GM19438 (cell line): ENCODE measurements at regions not wholly inside any gene's neighbourhood (a gene's known extent, or its start where the extent isn't known, plus 50 kb on each side); places are given as distances from the start of the nearest gene placed in this dataset.

Experiments used
- ATAC-seq: cut with Tn5 transposase; IDR thresholded peaks from one replicate; pipeline ENCODE4 v1.9.1; 2021; ENCODE audit warnings: low read depth; ENCODE audit not compliant: unreplicated experiment

- ATAC-seq = no peak
Measured at GRCh38 chr3:124174476-124174875, 182.6 kb upstream of the ROPN1 start.

- no peak for ATAC-seq
Measured at GRCh38 chr3:124174910-124175874, 183.3 kb upstream of the ROPN1 start.

- no peak for ATAC-seq
Measured at GRCh38 chr3:124177071-124177470, 185.1 kb upstream of the ROPN1 start.

- no peak for ATAC-seq
Measured at GRCh38 chr3:124178531-124178930, 186.6 kb upstream of the ROPN1 start.

GRCh38 chr3:124200407-124200806 is 208.5 kb upstream of the ROPN1 start:
- no peak for ATAC-seq

- ATAC-seq = no peak
Measured at GRCh38 chr3:124201226-124201625, 209.3 kb upstream of the ROPN1 start.

- no peak for ATAC-seq
Measured at GRCh38 chr3:124201786-124202185, 209.9 kb upstream of the ROPN1 start.

GRCh38 chr3:124202754-124203153 is 210.8 kb upstream of the ROPN1 start:
- no peak for ATAC-seq

- no peak for ATAC-seq
Measured at GRCh38 chr3:124203292-124203691, 211.4 kb upstream of the ROPN1 start.

GRCh38 chr3:124206225-124207055 is 214.5 kb upstream of the ROPN1 start:
- ATAC-seq = no peak

GRCh38 chr3:124207077-124207476 is 215.2 kb upstream of the ROPN1 start:
- ATAC-seq = no peak

GRCh38 chr3:124207873-124208485 is 216.1 kb upstream of the ROPN1 start:
- ATAC-seq = peak; percentile 77

GRCh38 chr3:124209426-124209825 is 217.5 kb upstream of the ROPN1 start:
- ATAC-seq = no peak

- ATAC-seq = no peak
Measured at GRCh38 chr3:124210899-124211298, 219.0 kb upstream of the ROPN1 start.

- no peak for ATAC-seq
Measured at GRCh38 chr3:124213641-124214040, 221.7 kb upstream of the ROPN1 start.

- ATAC-seq = no peak
Measured at GRCh38 chr3:124217542-124217941, 225.6 kb upstream of the ROPN1 start.

- ATAC-seq = no peak
Measured at GRCh38 chr3:124221422-124221821, 229.5 kb upstream of the ROPN1 start.

- no peak for ATAC-seq
Measured at GRCh38 chr3:124223853-124224252, 231.9 kb upstream of the ROPN1 start.

GRCh38 chr3:124227150-124227630 is 235.3 kb upstream of the ROPN1 start:
- ATAC-seq = no peak

GRCh38 chr3:124229420-124229819 is 237.5 kb upstream of the ROPN1 start:
- ATAC-seq = no peak

- no peak for ATAC-seq
Measured at GRCh38 chr3:124229836-124230235, 237.9 kb upstream of the ROPN1 start.
